H9 (cell line): ENCODE measurements at regions not wholly inside any gene's neighbourhood (a gene's known extent, or its start where the extent isn't known, plus 50 kb on each side); places are given as distances from the start of the nearest gene placed in this dataset.

Experiments used
- DNase-seq: peaks from one replicate; pipeline ENCODE4 v3.0.0-alpha.2; 2017
- H2AFZ ChIP-seq: one replicate; pipeline ENCODE4 v1.6.1; 2013; ENCODE audit warnings: mild to moderate bottlenecking, low read length, control low read depth, moderate library complexity
- H2AK5ac ChIP-seq: 2 replicates; pipeline ENCODE4 v1.6.1; 2013; ENCODE audit warnings: low read length, control low read depth, mixed read lengths; ENCODE audit not compliant: insufficient read length
- H2BK120ac ChIP-seq: one replicate; pipeline ENCODE4 v1.6.1; 2013; ENCODE audit warnings: low read depth, mild to moderate bottlenecking, low read length, control low read depth, inconsistent platforms; ENCODE audit not compliant: poor library complexity, severe bottlenecking
- H2BK12ac ChIP-seq: 2 replicates; pipeline ENCODE4 v1.6.1; 2013; ENCODE audit warnings: low read length, control low read depth, mixed read lengths, low read depth; ENCODE audit not compliant: insufficient read length
- H2BK15ac ChIP-seq: 2 replicates; pipeline ENCODE4 v1.6.1; 2013; ENCODE audit warnings: low read depth, low read length, control low read depth
- H2BK20ac ChIP-seq: one replicate; pipeline ENCODE4 v1.6.1; 2013; ENCODE audit warnings: low read depth, mild to moderate bottlenecking, low read length, control low read depth, inconsistent platforms; ENCODE audit not compliant: poor library complexity, severe bottlenecking
- H2BK5ac ChIP-seq: 2 replicates; pipeline ENCODE4 v1.6.1; 2013; ENCODE audit warnings: low read length, control low read depth, mixed read lengths; ENCODE audit not compliant: insufficient read length
- H3K14ac ChIP-seq: 2 replicates; pipeline ENCODE4 v1.6.1; 2013; ENCODE audit warnings: low read length, control low read depth; ENCODE audit not compliant: insufficient read depth
- H3K18ac ChIP-seq: 2 replicates; pipeline ENCODE4 v1.6.1; 2013; ENCODE audit warnings: low read depth, mild to moderate bottlenecking, mixed read lengths, low read length, control low read depth; ENCODE audit not compliant: insufficient read length
- H3K23ac ChIP-seq: 2 replicates; pipeline ENCODE4 v1.6.1; 2013; ENCODE audit warnings: low read length, control low read depth, mixed read lengths, low read depth; ENCODE audit not compliant: insufficient read length
- H3K23me2 ChIP-seq: 2 replicates; pipeline ENCODE4 v1.6.1; 2013; ENCODE audit warnings: low read depth, mild to moderate bottlenecking, mixed read lengths, low read length, control low read depth; ENCODE audit not compliant: insufficient read length, poor library complexity, severe bottlenecking
- H3K27ac ChIP-seq: 2 replicates; pipeline ENCODE4 v1.5.1; 2013; ENCODE audit warnings: low read length, control low read depth, mixed read lengths, low read depth; ENCODE audit not compliant: insufficient read length
- H3K27me3 ChIP-seq: 2 replicates; pipeline ENCODE4 v1.6.1; 2013; ENCODE audit warnings: low read length, control low read depth, inconsistent platforms; ENCODE audit not compliant: insufficient read depth
- H3K4ac ChIP-seq: 2 replicates; pipeline ENCODE4 v1.6.1; 2013; ENCODE audit warnings: low read depth, mild to moderate bottlenecking, control low read depth, inconsistent platforms, low read length, moderate library complexity
- H3K4me1 ChIP-seq: 2 replicates; pipeline ENCODE4 v1.6.1; 2013; ENCODE audit warnings: low read length, control low read depth, inconsistent platforms; ENCODE audit not compliant: insufficient read depth
- H3K4me2 ChIP-seq: 2 replicates; pipeline ENCODE4 v1.6.1; 2013; ENCODE audit warnings: low read length, control low read depth, mixed read lengths; ENCODE audit not compliant: insufficient read length, insufficient read depth
- H3K56ac ChIP-seq: 2 replicates; pipeline ENCODE4 v1.6.1; 2013; ENCODE audit warnings: low read depth, mild to moderate bottlenecking, mixed read lengths, low read length, control low read depth; ENCODE audit not compliant: insufficient read length
- H3K79me1 ChIP-seq: 2 replicates; pipeline ENCODE4 v1.6.1; 2013; ENCODE audit warnings: low read depth, mild to moderate bottlenecking, moderate library complexity, low read length, control low read depth, inconsistent platforms; ENCODE audit not compliant: insufficient read depth, poor library complexity, severe bottlenecking
- H3K79me2 ChIP-seq: 2 replicates; pipeline ENCODE4 v1.6.1; 2013; ENCODE audit warnings: low read length, control low read depth, inconsistent platforms; ENCODE audit not compliant: insufficient read depth
- H3K9ac ChIP-seq: 2 replicates; pipeline ENCODE4 v1.6.1; 2013; ENCODE audit warnings: low read length, control low read depth, mixed read lengths; ENCODE audit not compliant: insufficient read length; ENCODE audit errors: extremely low read depth
- H3K9me3 ChIP-seq: one replicate; pipeline ENCODE4 v1.6.1; 2013; ENCODE audit warnings: low read depth, low read length, inconsistent platforms; ENCODE audit not compliant: control insufficient read depth
- H3T11ph ChIP-seq: one replicate; pipeline ENCODE4 v1.6.1; 2013; ENCODE audit warnings: mild to moderate bottlenecking, low read length, control low read depth, inconsistent platforms
- H4K20me1 ChIP-seq: one replicate; pipeline ENCODE4 v1.6.1; 2013; ENCODE audit not compliant: control insufficient read depth, insufficient read length, insufficient read depth
- H4K5ac ChIP-seq: 2 replicates; pipeline ENCODE4 v1.6.1; 2013; ENCODE audit warnings: low read depth, mild to moderate bottlenecking, mixed read lengths, low read length, control low read depth; ENCODE audit not compliant: insufficient read length
- H4K8ac ChIP-seq: replicated peaks from 2 replicates; pipeline ENCODE4 v1.6.1; 2013; ENCODE audit warnings: low read length, control low read depth, mixed read lengths, low read depth; ENCODE audit not compliant: insufficient read length
- H4K91ac ChIP-seq: 2 replicates; pipeline ENCODE4 v1.6.1; 2013; ENCODE audit warnings: low read depth, mild to moderate bottlenecking, moderate library complexity, mixed read lengths, low read length, control low read depth; ENCODE audit not compliant: insufficient read length
- H3K27ac Mint-ChIP-seq, 3 experiments: 2 replicates in 2 of 3; 3 replicates in 1 of 3; pipeline ENCODE4 v1.8.0; 2020 to 2021; ENCODE audit warnings: mixed read lengths in 3 of 3, mild to moderate bottlenecking in 1 of 3, moderate library complexity in 1 of 3
- H3K27me3 Mint-ChIP-seq: 2 replicates; pipeline ENCODE4 v1.8.0; 2021; ENCODE audit warnings: low read depth, mild to moderate bottlenecking, moderate library complexity, mixed read lengths
- H3K36me3 Mint-ChIP-seq, 3 experiments: 2 replicates in 2 of 3; 3 replicates in 1 of 3; pipeline ENCODE4 v1.8.0; 2020 to 2021; ENCODE audit warnings: low read depth in 3 of 3, mixed read lengths in 3 of 3; ENCODE audit not compliant: insufficient read depth in 1 of 3
- H3K4me1 Mint-ChIP-seq, 2 experiments: 2 replicates each; pipeline ENCODE4 v1.8.0; 2020; ENCODE audit warnings: mixed read lengths in 2 of 2
- H3K4me3 Mint-ChIP-seq, 2 experiments: 2 replicates in 1 of 2; 3 replicates in 1 of 2; pipeline ENCODE4 v1.8.0; 2020 to 2021; ENCODE audit warnings: mild to moderate bottlenecking in 2 of 2, mixed read lengths in 2 of 2, moderate library complexity in 1 of 2
- H3K9me3 Mint-ChIP-seq, 2 experiments: 2 replicates in 1 of 2; 3 replicates in 1 of 2; pipeline ENCODE4 v1.8.0; 2020; ENCODE audit warnings: mild to moderate bottlenecking in 2 of 2, mixed read lengths in 2 of 2, moderate library complexity in 1 of 2
- CTCF ChIP-seq: fragments of 200-600 bp; sonication (generic); conservative IDR thresholded peaks from 3 replicates; pipeline ENCODE4 v1.8.0; 2021; ENCODE audit warnings: antibody characterized with exemption, mild to moderate bottlenecking
- WGBS: extraction: QIAGEN DNeasy Blood & Tissue Kit; methylation state at CpG from one replicate; pipeline ENCODE4 v1.1.7; 2013; ENCODE audit warnings: missing lambda C conversion rate, low lambda C conversion rate, mixed read lengths; ENCODE audit not compliant: insufficient read length; ENCODE audit errors: extremely low coverage; 5-methylcytosine and 5-hydroxymethylcytosine counted together

GRCh38 chr22:48444320-48445112 lies 1383.2 kb downstream of the BRD1 start:
- no peak overlapping the region for H2BK15ac ChIP-seq
- H4K20me1 ChIP-seq: no peaks in the 10 kb centered on the region
- H3K9me3 ChIP-seq: no peaks in the 10 kb centered on the region
- no peak overlapping the region for H4K91ac ChIP-seq
- no peak overlapping the region for H3K18ac ChIP-seq
- H3K9ac ChIP-seq: no peak overlapping the region
- H2BK12ac ChIP-seq: no peak overlapping the region
- no peak overlapping the region for H2AFZ ChIP-seq
- no peak for TF ChIP-seq CTCF
- no peak overlapping the region for H2BK20ac ChIP-seq
- H2BK120ac ChIP-seq: no peak overlapping the region
- H3K4me3 Mint-ChIP-seq: no peak overlapping the region
- H3K79me1 ChIP-seq: no peaks in the 10 kb centered on the region
- H3K4ac ChIP-seq: no peak overlapping the region
- no peak overlapping the region for H3K27ac ChIP-seq
- no peak overlapping the region for H2AK5ac ChIP-seq
- peaks cover 4 to 9% of the 10 kb centered on the region in 2 experiments; a peak in 1 of 4 replicates for H3K4me1 Mint-ChIP-seq
- H3K36me3 Mint-ChIP-seq: no peaks in the 10 kb centered on the region
- H3K27me3 ChIP-seq: no peaks in the 10 kb centered on the region; the same call in 1 of the 2 replicates
- H3K79me2 ChIP-seq: no peaks in the 10 kb centered on the region
- H3K27me3 Mint-ChIP-seq: peaks cover 13% of the 10 kb centered on the region; the same call in 1 of the 2 replicates
- H3K4me2 ChIP-seq: no peak overlapping the region
- no peak overlapping the region for H3K27ac Mint-ChIP-seq
- H4K8ac ChIP-seq: no peak overlapping the region
- no peak overlapping the region for H2BK5ac ChIP-seq
- H3K4me1 ChIP-seq: no peaks in the 10 kb centered on the region
- WGBS: no CpG with 5 or more reads among the region's 19 CpGs
- no peak overlapping the region for H3K56ac ChIP-seq
- H3K23me2 ChIP-seq: no peaks in the 10 kb centered on the region
- H3K9me3 Mint-ChIP-seq: no peaks in the 10 kb centered on the region
- no peak overlapping the region for H3K23ac ChIP-seq
- H3K14ac ChIP-seq: no peak overlapping the region; the same call in 1 of the 2 replicates
- H3T11ph ChIP-seq: no peak overlapping the region
- no peak overlapping the region for H4K5ac ChIP-seq
- no peak for DNase-seq
